ENCODE measurements at regions not wholly inside any gene's neighbourhood (a gene's known extent, or its start where the extent isn't known, plus 50 kb on each side); places are given as distances from the start of the nearest gene placed in this dataset.

DNA sequence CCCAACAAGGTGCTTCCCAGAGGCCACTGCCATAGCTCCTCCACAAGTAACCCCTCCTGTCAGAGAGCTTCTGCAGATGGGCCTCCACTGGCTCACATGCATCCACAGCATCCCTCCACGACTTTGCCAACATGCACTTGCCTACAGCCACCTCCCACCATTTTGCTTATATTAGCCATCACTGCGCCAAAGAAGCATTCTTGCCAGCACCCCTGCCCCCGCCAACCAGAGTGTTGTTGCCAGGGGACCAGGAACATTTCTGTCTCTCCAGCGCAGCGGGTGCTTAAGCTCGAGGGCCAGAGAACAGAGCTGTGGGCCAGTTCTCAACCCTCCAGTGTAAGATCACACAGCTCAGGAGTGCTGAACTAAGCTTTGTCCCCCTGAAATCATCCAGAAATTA, 517.6 kb downstream of the PABPC4L start:
- Histone ChIP-seq H4K5ac (ENCODE audit: low read depth, low read length) (no peak overlapping the region), H3K79me1 (ENCODE audit: low read depth in 1 of 2, low read length in 2 of 2) (no peaks in the 10 kb centered on the region), H4K8ac (ENCODE audit: low read depth in 2 of 2, low read length in 2 of 2) (no peak overlapping the region), H2BK20ac (ENCODE audit: low read depth, low read length) (no peak overlapping the region), H3K18ac (ENCODE audit: low read depth, low read length) (no peak overlapping the region), H3K56ac (ENCODE audit: extremely low read depth, insufficient read depth, low read length) (no peak overlapping the region), H3K27me3 (ENCODE audit: control insufficient read depth, insufficient read depth, low read length) (no peaks in the 10 kb centered on the region), H3K9me1 (ENCODE audit: insufficient read depth, low read length) (no peaks in the 10 kb centered on the region), H3K14ac (replicated peaks; ENCODE audit: low read depth, low read length) (no peak overlapping the region), H2AFZ (replicated peaks; ENCODE audit: low read length, poor library complexity) (no peak overlapping the region), H3K4ac (ENCODE audit: low read depth, low read length) (no peak overlapping the region), H4K20me1 (ENCODE audit: insufficient read depth, low read length) (no peaks in the 10 kb centered on the region), H2AK5ac (ENCODE audit: low read depth, low read length) (no peak overlapping the region), H2AK9ac (replicated peaks; ENCODE audit: low read depth, low read length, poor library complexity) (no peak overlapping the region), H2BK120ac (ENCODE audit: low read depth, low read length) (no peak overlapping the region), H3K9me3 (ENCODE audit: control insufficient read depth, insufficient read depth, low read length) (no peaks in the 10 kb centered on the region; the same call in 1 of the 2 replicates), H3K4me1 (ENCODE audit: control insufficient read depth, insufficient read depth, low read length) (no peaks in the 10 kb centered on the region), H4K91ac (ENCODE audit: insufficient read depth, low read depth, low read length) (no peak overlapping the region), H3K9ac (ENCODE audit: low read depth, low read length) (no peak overlapping the region), H2BK5ac (ENCODE audit: low read depth, low read length, poor library complexity, severe bottlenecking) (no peak overlapping the region), H3K4me2 (ENCODE audit: low read depth, low read length) (no peak overlapping the region), H3K23ac (ENCODE audit: low read depth, low read length) (no peak overlapping the region), H3K4me3 (ENCODE audit: insufficient read depth, low read depth, low read length) (no peak overlapping the region), H3K27ac (ENCODE audit: insufficient read depth, low read length) (no peak overlapping the region), H2BK15ac (ENCODE audit: low read depth, low read length) (no peak overlapping the region), H3K36me3 (ENCODE audit: control insufficient read depth, insufficient read depth, low read length) (no peaks in the 10 kb centered on the region)
- ChIA-PET CTCF (no interaction called here), POLR2A (ENCODE audit: unreplicated experiment) (no interaction called here)
- no peak for ATAC-seq (ENCODE audit: low read depth)
- TF ChIP-seq, protein P1, sequence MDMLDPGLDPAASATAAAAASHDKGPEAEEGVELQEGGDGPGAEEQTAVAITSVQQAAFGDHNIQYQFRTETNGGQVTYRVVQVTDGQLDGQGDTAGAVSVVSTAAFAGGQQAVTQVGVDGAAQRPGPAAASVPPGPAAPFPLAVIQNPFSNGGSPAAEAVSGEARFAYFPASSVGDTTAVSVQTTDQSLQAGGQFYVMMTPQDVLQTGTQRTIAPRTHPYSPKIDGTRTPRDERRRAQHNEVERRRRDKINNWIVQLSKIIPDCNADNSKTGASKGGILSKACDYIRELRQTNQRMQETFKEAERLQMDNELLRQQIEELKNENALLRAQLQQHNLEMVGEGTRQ (IDR thresholded peaks at IDR 0.05; ENCODE audit: low read depth, low read length): no peak
- TF ChIP-seq POLR2A (IDR thresholded peaks at IDR 0.05; ENCODE audit: low read depth, low read length) (no peak), ELK1 (IDR thresholded peaks at IDR 0.05; ENCODE audit: borderline replicate concordance, low read depth, low read length) (no peak), BHLHE40 (IDR thresholded peaks at IDR 0.05; ENCODE audit: low read depth, low read length) (no peak), FOS (IDR thresholded peaks at IDR 0.05; ENCODE audit: low read depth, low read length) (no peak), CEBPB (IDR thresholded peaks at IDR 0.05; ENCODE audit: low read depth, low read length) (no peak), NFE2L2 (IDR thresholded peaks at IDR 0.05; ENCODE audit: low read depth, low read length) (no peak), CTCF (conservative IDR thresholded peaks at IDR 0.05; ENCODE audit: low read depth, low read length) (no peak), RCOR1 (IDR thresholded peaks at IDR 0.05; ENCODE audit: insufficient replicate concordance, low read length) (no peak), MAFK (IDR thresholded peaks at IDR 0.05; ENCODE audit: low read depth, low read length) (no peak), RAD21 (IDR thresholded peaks at IDR 0.05; ENCODE audit: low read length) (no peak), MXI1 (IDR thresholded peaks at IDR 0.05; ENCODE audit: borderline replicate concordance, low read depth, low read length) (no peak), CHD1 (IDR thresholded peaks at IDR 0.05; ENCODE audit: low read depth, low read length) (no peak), SMC3 (IDR thresholded peaks at IDR 0.05; ENCODE audit: low read depth, low read length) (no peak), MAZ (IDR thresholded peaks at IDR 0.05; ENCODE audit: borderline replicate concordance, low read depth, low read length) (no peak), RFX5 (IDR thresholded peaks at IDR 0.05; ENCODE audit: low read depth, low read length) (no peak)
- in situ Hi-C loops (cut with MboI; ENCODE audit: low sequenced_read_pairs) (no loop called here), intact Hi-C loops (cut with micrococcal nuclease) (no loop called here), dilution Hi-C loops (cut with HindIII; ENCODE audit: low sequenced_read_pairs, unreplicated experiment) (no loop called here)
- WGBS, 2 experiments (ENCODE audit: extremely low coverage in 2 of 2, insufficient read length in 1 of 2): 60% methylated on average over 3 of the region's 6 CpGs; no CpG with 5 or more reads in 1 of the 2 experiments
- DNase-seq: no peak
- no TSS peak for BruUV-seq (replicated peaks)

Data from IMR-90 (cell line).